Type B pancreatic cell (in vitro differentiated cells): ENCODE measurements at regions not wholly inside any gene's neighbourhood (a gene's known extent, or its start where the extent isn't known, plus 50 kb on each side); places are given as distances from the start of the nearest gene placed in this dataset.
"Not testable (repeated sequence)": the region's sequence is repeated elsewhere in the genome, so short reads cannot be mapped to it uniquely, and the experiment has no call there.

Experiments
- DNase-seq: peaks from one replicate; pipeline ENCODE4 v3.0.0; 2021; ENCODE audit warnings: mixed read lengths; ENCODE audit not compliant: unreplicated experiment; ENCODE audit errors: extremely low spot score
- H3K27ac Mint-ChIP-seq: 2 replicates; pipeline ENCODE4 v1.8.0; 2021; ENCODE audit warnings: mild to moderate bottlenecking, mixed read lengths
- H3K27me3 Mint-ChIP-seq: 2 replicates; pipeline ENCODE4 v1.8.0; 2021; ENCODE audit warnings: mixed read lengths
- H3K36me3 Mint-ChIP-seq: 2 replicates; pipeline ENCODE4 v1.8.0; 2021; ENCODE audit warnings: mixed read lengths
- H3K4me1 Mint-ChIP-seq: one replicate; pipeline ENCODE4 v1.8.0; 2021; ENCODE audit warnings: mixed read lengths; ENCODE audit not compliant: unreplicated experiment
- H3K4me3 Mint-ChIP-seq: 2 replicates; pipeline ENCODE4 v1.8.0; 2021; ENCODE audit warnings: mild to moderate bottlenecking, mixed read lengths
- H3K9me3 Mint-ChIP-seq: 2 replicates; pipeline ENCODE4 v1.8.0; 2021; ENCODE audit warnings: mixed read lengths
- CTCF ChIP-seq: fragments of 200-600 bp; sonication (generic); conservative IDR thresholded peaks from 2 replicates; pipeline ENCODE4 v1.5.0; 2021; ENCODE audit warnings: antibody characterized with exemption, mild to moderate bottlenecking

- no peak for DNase-seq
- Mint-ChIP-seq H3K27me3 (no peaks in the 10 kb centered on the region), H3K4me3 (no peak overlapping the region), H3K4me1 (no peaks in the 10 kb centered on the region), H3K36me3 (no peaks in the 10 kb centered on the region), H3K9me3 (peaks cover 6% of the 10 kb centered on the region), H3K27ac (no peak overlapping the region)
- no peak for TF ChIP-seq CTCF
Observed at GRCh38 chr12:86414201-86414600, 158.0 kb upstream of the MGAT4C start.

GRCh38 chr12:86411710-86412109, 155.5 kb upstream of the MGAT4C start:
- Mint-ChIP-seq H3K27ac (no peak overlapping the region), H3K36me3 (no peaks in the 10 kb centered on the region), H3K27me3 (no peaks in the 10 kb centered on the region), H3K4me3 (no peak overlapping the region), H3K9me3 (peaks cover 6% of the 10 kb centered on the region), H3K4me1 (no peaks in the 10 kb centered on the region)
- TF ChIP-seq CTCF = no peak
- DNase-seq = no peak

GRCh38 chr12:86407620-86408208, 151.5 kb upstream of the MGAT4C start:
- Mint-ChIP-seq H3K4me3 (no peak overlapping the region), H3K27ac (no peak overlapping the region), H3K4me1 (no peaks in the 10 kb centered on the region), H3K36me3 (no peaks in the 10 kb centered on the region), H3K9me3 (peaks cover 6% of the 10 kb centered on the region), H3K27me3 (no peaks in the 10 kb centered on the region)
- no peak for DNase-seq
- no peak for TF ChIP-seq CTCF

GRCh38 chr12:86389949-86390348, 133.8 kb upstream of the MGAT4C start:
- no peaks in the 10 kb centered on the region for H3K27me3 Mint-ChIP-seq
- no peak overlapping the region for H3K4me3 Mint-ChIP-seq
- no peak for TF ChIP-seq CTCF
- H3K9me3 Mint-ChIP-seq = peaks cover 4% of the 10 kb centered on the region
- H3K36me3 Mint-ChIP-seq = no peaks in the 10 kb centered on the region
- H3K4me1 Mint-ChIP-seq = no peaks in the 10 kb centered on the region
- no peak for DNase-seq
- no peak overlapping the region for H3K27ac Mint-ChIP-seq

- no peak for DNase-seq
- Mint-ChIP-seq H3K27ac (no peak overlapping the region), H3K9me3 (peaks cover 4% of the 10 kb centered on the region), H3K4me1 (no peaks in the 10 kb centered on the region), H3K36me3 (no peaks in the 10 kb centered on the region), H3K27me3 (no peaks in the 10 kb centered on the region), H3K4me3 (no peak overlapping the region)
- no peak for TF ChIP-seq CTCF
Observed at GRCh38 chr12:86387591-86388145, 131.5 kb upstream of the MGAT4C start.

GRCh38 chr12:86383759-86384158, 127.6 kb upstream of the MGAT4C start:
- H3K4me3 Mint-ChIP-seq, H3K36me3 Mint-ChIP-seq, DNase-seq: not testable (repeated sequence)

More at GRCh38 chr12:86383759-86384158, 127.6 kb upstream of the MGAT4C start:
- not testable (repeated sequence) for H3K27ac Mint-ChIP-seq, H3K4me1 Mint-ChIP-seq, H3K9me3 Mint-ChIP-seq, H3K27me3 Mint-ChIP-seq
